ENCODE measurements at regions not wholly inside any gene's neighbourhood (a gene's known extent, or its start where the extent isn't known, plus 50 kb on each side); places are given as distances from the start of the nearest gene placed in this dataset.

DNA sequence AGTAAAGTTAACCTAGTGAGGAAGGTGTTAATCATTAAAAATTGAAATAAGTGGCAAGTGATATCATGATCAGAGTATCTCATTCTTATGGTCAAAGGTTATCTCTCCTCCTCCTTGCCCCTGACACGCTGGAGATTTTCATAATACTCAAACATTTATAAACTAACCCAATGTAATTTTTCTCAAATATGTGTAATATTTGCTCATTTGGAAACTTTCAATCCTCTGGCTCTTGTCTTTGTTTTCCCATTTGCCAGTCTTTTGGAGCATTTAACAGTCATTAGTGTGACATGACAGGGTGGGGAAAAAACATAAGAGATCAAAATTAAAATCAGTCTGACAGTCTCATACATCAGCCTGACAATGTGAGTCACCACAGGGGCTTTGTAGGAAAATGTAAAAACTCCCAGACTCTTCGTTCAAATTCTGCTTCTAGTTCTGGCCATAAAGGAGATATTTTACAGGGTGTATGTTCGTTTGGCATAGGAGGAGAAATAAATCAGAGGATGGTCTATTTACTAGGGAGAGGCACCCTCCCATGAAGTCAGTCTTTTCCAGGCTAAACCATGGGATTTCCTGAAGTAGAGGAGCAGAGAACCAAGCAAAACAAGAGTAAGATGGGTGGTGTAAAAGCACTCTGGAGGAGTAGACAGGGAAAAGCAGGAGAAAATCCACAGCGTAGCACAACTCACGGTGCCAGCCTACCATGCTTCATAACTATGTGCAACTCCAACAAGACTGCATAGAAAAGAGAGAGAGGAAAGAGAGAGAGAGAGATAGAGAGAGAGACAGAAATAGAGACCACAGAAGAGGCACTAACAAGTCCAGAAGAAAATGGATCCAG is 369.2 kb upstream of the PDE3A start:
- ChIA-PET POLR2A (no interaction called here), CTCF (no interaction called here), RAD21 (ENCODE audit: low non-redundant PET in 1 of 2, low total read pairs in 2 of 2, uncharacterized antibody in 2 of 2, unreplicated experiment in 2 of 2) (no interaction called here)
- no peak overlapping the region for H3K9ac ChIP-seq (ENCODE audit: low read length)
- ATAC-seq = no peak
- H3K36me3 ChIP-seq (ENCODE audit: control insufficient read depth in 1 of 2, insufficient read depth in 2 of 2, low read length in 2 of 2) = no peaks in the 10 kb centered on the region
- TF ChIP-seq FOSL1 (IDR thresholded peaks at IDR 0.05; ENCODE audit: low read depth) = no peak
- TF ChIP-seq, protein P1, sequence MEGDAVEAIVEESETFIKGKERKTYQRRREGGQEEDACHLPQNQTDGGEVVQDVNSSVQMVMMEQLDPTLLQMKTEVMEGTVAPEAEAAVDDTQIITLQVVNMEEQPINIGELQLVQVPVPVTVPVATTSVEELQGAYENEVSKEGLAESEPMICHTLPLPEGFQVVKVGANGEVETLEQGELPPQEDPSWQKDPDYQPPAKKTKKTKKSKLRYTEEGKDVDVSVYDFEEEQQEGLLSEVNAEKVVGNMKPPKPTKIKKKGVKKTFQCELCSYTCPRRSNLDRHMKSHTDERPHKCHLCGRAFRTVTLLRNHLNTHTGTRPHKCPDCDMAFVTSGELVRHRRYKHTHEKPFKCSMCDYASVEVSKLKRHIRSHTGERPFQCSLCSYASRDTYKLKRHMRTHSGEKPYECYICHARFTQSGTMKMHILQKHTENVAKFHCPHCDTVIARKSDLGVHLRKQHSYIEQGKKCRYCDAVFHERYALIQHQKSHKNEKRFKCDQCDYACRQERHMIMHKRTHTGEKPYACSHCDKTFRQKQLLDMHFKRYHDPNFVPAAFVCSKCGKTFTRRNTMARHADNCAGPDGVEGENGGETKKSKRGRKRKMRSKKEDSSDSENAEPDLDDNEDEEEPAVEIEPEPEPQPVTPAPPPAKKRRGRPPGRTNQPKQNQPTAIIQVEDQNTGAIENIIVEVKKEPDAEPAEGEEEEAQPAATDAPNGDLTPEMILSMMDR (IDR thresholded peaks at IDR 0.05 in 2 of 3, conservative IDR thresholded peaks at IDR 0.05 in 1 of 3; ENCODE audit: borderline replicate concordance in 1 of 3, insufficient read depth in 1 of 3, low read depth in 2 of 3, low read length in 2 of 3) = no peak
- no peak overlapping the region for H3K4me3 ChIP-seq (replicated peaks in 1 of 2; ENCODE audit: low read depth in 1 of 2, low read length in 2 of 2)
- H3K4me1 ChIP-seq (ENCODE audit: control insufficient read depth in 1 of 2, insufficient read depth in 2 of 2, low read length in 2 of 2) = no peaks in the 10 kb centered on the region
- no peak overlapping the region for H3K4me2 ChIP-seq (ENCODE audit: low read length)
- no peaks in the 10 kb centered on the region for H3K27me3 ChIP-seq (ENCODE audit: insufficient read depth, low read length)
- H3K9me2 ChIP-seq (ENCODE audit: insufficient read depth) = no peaks in the 10 kb centered on the region
- H4K20me1 ChIP-seq (ENCODE audit: insufficient read depth) = no peaks in the 10 kb centered on the region
- H3K27ac ChIP-seq (ENCODE audit: low read depth, low read length) = no peak overlapping the region
- no TSS peak for BruUV-seq (replicated peaks)
- no peaks in the 10 kb centered on the region for H3K79me2 ChIP-seq (ENCODE audit: insufficient read depth, low read length)
- intact Hi-C loops (cut with micrococcal nuclease) = loop anchor here (10.0 kb wide), 1 partner anchor 366 kb away; the partner anchor contains the start of gene PDE3A
- no peak for DNase-seq (ENCODE audit: low read depth, low spot score)
- no peak overlapping the region for H2AFZ ChIP-seq (ENCODE audit: low read depth, low read length, poor library complexity, severe bottlenecking)
- H3K9me3 ChIP-seq (ENCODE audit: control insufficient read depth in 1 of 2, insufficient read depth in 1 of 2, low read depth in 1 of 2, low read length in 2 of 2) = no peaks in the 10 kb centered on the region

- BruUV-seq (replicated peaks) = no TSS peak
- no peak overlapping the region for H3K4me3 ChIP-seq (replicated peaks in 1 of 2; ENCODE audit: low read depth in 1 of 2, low read length in 2 of 2)
- intact Hi-C loops (cut with micrococcal nuclease) = loop anchor here (10.0 kb wide), 1 partner anchor 365 kb away; the partner anchor contains the start of gene PDE3A
- DNase-seq (ENCODE audit: low read depth, low spot score) = no peak
- TF ChIP-seq CBX3 (IDR thresholded peaks at IDR 0.05; ENCODE audit: low read depth) (no peak), EZH2phosphoT487 (IDR thresholded peaks at IDR 0.05; ENCODE audit: borderline replicate concordance) (no peak)
- H2AFZ ChIP-seq (ENCODE audit: low read depth, low read length, poor library complexity, severe bottlenecking) = no peak overlapping the region
- ChIA-PET CTCF (no interaction called here), POLR2A (no interaction called here), RAD21 (ENCODE audit: low non-redundant PET in 1 of 2, low total read pairs in 2 of 2, uncharacterized antibody in 2 of 2, unreplicated experiment in 2 of 2) (no interaction called here)
- H3K9me2 ChIP-seq (ENCODE audit: insufficient read depth) = no peaks in the 10 kb centered on the region
- no peaks in the 10 kb centered on the region for H3K9me3 ChIP-seq (ENCODE audit: control insufficient read depth in 1 of 2, insufficient read depth in 1 of 2, low read depth in 1 of 2, low read length in 2 of 2)
- ATAC-seq = no peak
- no peaks in the 10 kb centered on the region for H3K79me2 ChIP-seq (ENCODE audit: insufficient read depth, low read length)
- H3K27ac ChIP-seq (ENCODE audit: low read depth, low read length) = no peak overlapping the region
- no peak overlapping the region for H3K4me2 ChIP-seq (ENCODE audit: low read length)
- H4K20me1 ChIP-seq (ENCODE audit: insufficient read depth) = no peaks in the 10 kb centered on the region
- no peaks in the 10 kb centered on the region for H3K27me3 ChIP-seq (ENCODE audit: insufficient read depth, low read length)
- H3K4me1 ChIP-seq (ENCODE audit: control insufficient read depth in 1 of 2, insufficient read depth in 2 of 2, low read length in 2 of 2) = no peaks in the 10 kb centered on the region
- no peak overlapping the region for H3K9ac ChIP-seq (ENCODE audit: low read length)
- H3K36me3 ChIP-seq (ENCODE audit: control insufficient read depth in 1 of 2, insufficient read depth in 2 of 2, low read length in 2 of 2) = no peaks in the 10 kb centered on the region
These were observed 368.6 kb upstream of the PDE3A start for GRCh38 chr12:19999805-20000138.
